GM12891 (cell line): ENCODE measurements at regions not wholly inside any gene's neighbourhood (a gene's known extent, or its start where the extent isn't known, plus 50 kb on each side); places are given as distances from the start of the nearest gene placed in this dataset.

Experiments
- DNase-seq: peaks from one replicate; pipeline ENCODE4 v3.0.0; 2011; ENCODE audit warnings: low spot score; ENCODE audit not compliant: insufficient read length
- FAIRE-seq: peaks from 2 replicates; lab custom pipeline; 2011; peaks lifted over from hg19 to GRCh38; lab: Jason Lieb, UNC
- PAX5 ChIP-seq: IDR thresholded peaks from 2 replicates; pipeline ENCODE4 v1.6.1; 2011; ENCODE audit warnings: low read length, moderate library complexity, mild to moderate bottlenecking; ENCODE audit not compliant: insufficient read depth, severe bottlenecking
- POLR2A ChIP-seq: IDR thresholded peaks from 2 replicates; pipeline ENCODE4 v1.6.1; 2011; ENCODE audit warnings: low read depth, low read length, control low read depth
- POLR2AphosphoS5 ChIP-seq: IDR thresholded peaks from 2 replicates; pipeline ENCODE4 v1.6.1; 2011; ENCODE audit warnings: low read depth, low read length, control low read depth
- POU2F2 ChIP-seq: IDR thresholded peaks from 2 replicates; pipeline ENCODE4 v1.6.1; 2011; ENCODE audit warnings: low read depth, mild to moderate bottlenecking, control low read depth, low read length, moderate library complexity
- SPI1 ChIP-seq: IDR thresholded peaks from 2 replicates; pipeline ENCODE4 v1.6.1; 2011; ENCODE audit warnings: low read depth, low read length, control low read depth
- TAF1 ChIP-seq: IDR thresholded peaks from 2 replicates; pipeline ENCODE4 v1.6.1; 2011; ENCODE audit warnings: low read depth, low read length, control low read depth

GRCh38 chr6:125354649-125355048, 52.9 kb upstream of the HDDC2 start:
- no peak for FAIRE-seq
- DNase-seq, result no peak
- no peak for TF ChIP-seq TAF1
- no peak for TF ChIP-seq SPI1
- TF ChIP-seq POU2F2, result no peak
- no peak for TF ChIP-seq PAX5
- no peak for TF ChIP-seq POLR2A
- TF ChIP-seq POLR2AphosphoS5, result no peak

- DNase-seq (no peak), FAIRE-seq (peak; percentile 43)
- TF ChIP-seq SPI1 (no peak), POLR2AphosphoS5 (no peak), POLR2A (no peak), TAF1 (no peak), PAX5 (no peak), POU2F2 (no peak)
These were observed 55.1 kb upstream of the HDDC2 start for GRCh38 chr6:125356884-125357283.

- no peak for DNase-seq
- FAIRE-seq, result peak; percentile 60
- TF ChIP-seq POU2F2 (no peak), TAF1 (no peak), SPI1 (no peak), POLR2A (no peak), POLR2AphosphoS5 (no peak), PAX5 (no peak)
These were observed 55.9 kb upstream of the HDDC2 start for GRCh38 chr6:125357515-125358256.

- FAIRE-seq (no peak), DNase-seq (no peak)
- TF ChIP-seq PAX5 (no peak), POLR2A (no peak), TAF1 (no peak), SPI1 (no peak), POLR2AphosphoS5 (no peak), POU2F2 (no peak)
These were observed 57.1 kb upstream of the HDDC2 start for GRCh38 chr6:125358898-125359297.

- FAIRE-seq (no peak), DNase-seq (no peak)
- TF ChIP-seq POLR2AphosphoS5 (no peak), TAF1 (no peak), PAX5 (no peak), SPI1 (no peak), POU2F2 (no peak), POLR2A (no peak)
These were observed 60.1 kb upstream of the HDDC2 start for GRCh38 chr6:125361868-125362267.

GRCh38 chr6:125363039-125363823, 61.5 kb upstream of the HDDC2 start:
- no peak for DNase-seq
- no peak for FAIRE-seq
- TF ChIP-seq POLR2AphosphoS5 (no peak), POU2F2 (no peak), POLR2A (no peak), TAF1 (no peak), SPI1 (no peak), PAX5 (no peak)

GRCh38 chr6:125363824-125364165, 62.0 kb upstream of the HDDC2 start:
- DNase-seq (no peak), FAIRE-seq (no peak)
- TF ChIP-seq POLR2A (no peak), PAX5 (no peak), TAF1 (no peak), POLR2AphosphoS5 (no peak), POU2F2 (no peak), SPI1 (no peak)

GRCh38 chr6:125365230-125365629, 63.5 kb upstream of the HDDC2 start:
- TF ChIP-seq POLR2A (no peak), POLR2AphosphoS5 (no peak), PAX5 (no peak), TAF1 (no peak), POU2F2 (no peak), SPI1 (no peak)
- no peak for DNase-seq
- FAIRE-seq, result no peak

GRCh38 chr6:125367036-125367782, 65.4 kb upstream of the HDDC2 start:
- TF ChIP-seq SPI1 (no peak), POU2F2 (no peak), PAX5 (no peak), POLR2AphosphoS5 (no peak), POLR2A (no peak), TAF1 (no peak)
- FAIRE-seq (peak; percentile 55), DNase-seq (no peak)
